GM12878 (cell line): ENCODE measurements at regions not wholly inside any gene's neighbourhood (a gene's known extent, or its start where the extent isn't known, plus 50 kb on each side); places are given as distances from the start of the nearest gene placed in this dataset.
A peak's percentile ranks its signal among the peaks of the same experiment; 100 is the strongest.

Experiments
- ATAC-seq: fragments of 200-7000 bp; cut with Tn5 transposase; 3 replicates; pipeline ENCODE4 v1.9.1; 2020; ENCODE audit warnings: mild to moderate bottlenecking, moderate library complexity
- BruUV-seq: library from RNA; stranded (reverse); fragments of 400-500 nt; replicated peaks from 2 replicates; lab custom pipeline; 2021; lab: Mats Ljungman, UMichigan
- CTCF ChIA-PET: fragments of 300-600 bp; sonication (Branson Sonifier 250); formaldehyde crosslinking; extraction: SDS; loops from one replicate; lab custom pipeline; 2021; ENCODE audit warnings: inconsistent platforms; lab: Yijun Ruan, JAX
- POLR2A ChIA-PET: fragments of 350-600 bp; formaldehyde crosslinking; extraction: SDS; loops from one replicate; lab custom pipeline; 2021; ENCODE audit warnings: inconsistent platforms; lab: Charles Lee
- RAD21 ChIA-PET: fragments of 300-600 bp; sonication (Branson Sonifier 250); formaldehyde crosslinking; loops from one replicate; lab custom pipeline; 2023; ENCODE audit warnings: antibody characterized with exemption; ENCODE audit not compliant: unreplicated experiment; lab: Charles Lee
- SMC1A ChIA-PET: fragments of 300-600 bp; sonication (Branson Sonifier 250); formaldehyde crosslinking; loops from one replicate; lab custom pipeline; 2023; ENCODE audit not compliant: unreplicated experiment, uncharacterized antibody; lab: Charles Lee
- DNase-seq: peaks from one replicate; pipeline ENCODE4 v3.0.0-alpha.2; 2011; ENCODE audit warnings: low read depth, low spot score
- FAIRE-seq: peaks from 3 replicates; lab custom pipeline; 2011; peaks lifted over from hg19 to GRCh38; lab: Jason Lieb, UNC
- H2AFZ ChIP-seq: 2 replicates; pipeline ENCODE4 v1.6.0; 2011; ENCODE audit warnings: low read depth, low read length, control low read depth; ENCODE audit not compliant: control insufficient read depth
- H3K27ac ChIP-seq: 2 replicates; pipeline ENCODE4 v1.5.1; 2011; ENCODE audit warnings: control low read depth; ENCODE audit not compliant: control insufficient read depth, insufficient read depth
- H3K27me3 ChIP-seq, 2 experiments: replicated peaks in 1 of 2; 2 replicates each; pipeline versions ENCODE4 v1.6.0 to v1.6.1; 2011; ENCODE audit warnings: low read length in 1 of 2; ENCODE audit not compliant: control insufficient read depth in 2 of 2, insufficient read depth in 2 of 2
- H3K36me3 ChIP-seq, 2 experiments: 2 replicates each; pipeline ENCODE4 v1.5.1; 2011; ENCODE audit warnings: low read length in 1 of 2; ENCODE audit not compliant: control insufficient read depth in 2 of 2, insufficient read depth in 2 of 2
- H3K4me1 ChIP-seq: 2 replicates; pipeline ENCODE4 v1.6.1; 2011; ENCODE audit warnings: mild to moderate bottlenecking, low read length, moderate library complexity, mixed read lengths; ENCODE audit not compliant: control insufficient read depth, insufficient read depth
- H3K4me2 ChIP-seq: 2 replicates; pipeline ENCODE4 v1.6.0; 2011; ENCODE audit warnings: control low read depth; ENCODE audit not compliant: control insufficient read depth, insufficient read depth
- H3K4me3 ChIP-seq: fragments of 200-600 bp; sonication (generic); 2 replicates; pipeline ENCODE4 v1.5.1; 2016
- H3K79me2 ChIP-seq: 2 replicates; pipeline ENCODE4 v1.6.0; 2011; ENCODE audit warnings: low read length; ENCODE audit not compliant: control insufficient read depth, insufficient read depth
- H3K9ac ChIP-seq: 2 replicates; pipeline ENCODE4 v1.8.0; 2011; ENCODE audit warnings: low read length, control low read depth, mixed read lengths; ENCODE audit not compliant: control insufficient read depth, insufficient read depth
- H3K9me3 ChIP-seq: replicated peaks from 3 replicates; pipeline ENCODE4 v1.5.1; 2011; ENCODE audit warnings: mild to moderate bottlenecking, low read length; ENCODE audit not compliant: control insufficient read depth, insufficient read depth
- H4K20me1 ChIP-seq: 2 replicates; pipeline ENCODE4 v1.6.0; 2011; ENCODE audit not compliant: control insufficient read depth, insufficient read depth
- CBX5 ChIP-seq: sonication (generic); IDR thresholded peaks from 2 replicates; pipeline ENCODE4 v1.6.1; 2016; ENCODE audit warnings: low read depth, moderate library complexity, mild to moderate bottlenecking, inconsistent platforms
- CTCF ChIP-seq, 3 experiments: IDR thresholded peaks in 2 of 3; conservative IDR thresholded peaks in 1 of 3; 2 replicates each; pipeline ENCODE4 v1.5.1; 2011; ENCODE audit warnings: low read depth in 3 of 3, low read length in 3 of 3, mild to moderate bottlenecking in 3 of 3, control low read depth in 2 of 3, moderate library complexity in 2 of 3, inconsistent platforms in 1 of 3, mixed read lengths in 1 of 3; ENCODE audit not compliant: control insufficient read depth in 2 of 3, insufficient read depth in 1 of 3; ENCODE audit errors: extremely low read depth in 1 of 3
- E2F4 ChIP-seq: IDR thresholded peaks from 2 replicates; pipeline ENCODE4 v1.6.1; 2012; ENCODE audit warnings: low read depth, low read length, improper control_type of control experiment
- EED ChIP-seq: sonication (generic); IDR thresholded peaks from 2 replicates; pipeline ENCODE4 v1.6.1; 2016; ENCODE audit warnings: antibody characterized with exemption, low read depth
- FOXM1 ChIP-seq: IDR thresholded peaks from 2 replicates; pipeline ENCODE4 v1.6.1; 2012; ENCODE audit warnings: low read depth, mild to moderate bottlenecking, inconsistent platforms, low read length, moderate library complexity
- GATAD2B ChIP-seq: fragments of 450-650 bp; conservative IDR thresholded peaks from 2 replicates; pipeline ENCODE4 v1.6.1; 2017; ENCODE audit warnings: low read depth, mild to moderate bottlenecking, moderate library complexity
- HDAC2 ChIP-seq: fragments of 200-600 bp; sonication (generic); IDR thresholded peaks from 2 replicates; pipeline ENCODE4 v1.6.1; 2017
- MEF2B ChIP-seq: fragments of 450-650 bp; IDR thresholded peaks from 2 replicates; pipeline ENCODE4 v1.6.1; 2018; ENCODE audit warnings: mild to moderate bottlenecking, moderate library complexity; ENCODE audit not compliant: partially characterized antibody, poor library complexity, severe bottlenecking
- NFYA ChIP-seq: IDR thresholded peaks from 2 replicates; pipeline ENCODE4 v1.6.1; 2011; ENCODE audit warnings: low read depth, mild to moderate bottlenecking, low read length, improper control_type of control experiment, borderline replicate concordance
- NR2C2 ChIP-seq: IDR thresholded peaks from 2 replicates; pipeline ENCODE4 v1.6.1; 2011; ENCODE audit warnings: borderline replicate concordance, low read depth; ENCODE audit not compliant: control insufficient read depth, insufficient read length
- RAD21 ChIP-seq: IDR thresholded peaks from 2 replicates; pipeline ENCODE4 v1.6.1; 2011; ENCODE audit warnings: mild to moderate bottlenecking, low read depth, low read length, moderate library complexity; ENCODE audit not compliant: insufficient read depth
- REST ChIP-seq: IDR thresholded peaks from 2 replicates; pipeline ENCODE4 v1.6.1; 2012; ENCODE audit warnings: mild to moderate bottlenecking, low read depth, low read length
- SMC3 ChIP-seq: IDR thresholded peaks from 2 replicates; pipeline ENCODE4 v1.6.1; 2011; ENCODE audit warnings: low read length, improper control_type of control experiment, borderline replicate concordance
- WGBS: methylation state at CpG from one replicate; pipeline ENCODE4 v1.1.6; 2016; ENCODE audit warnings: low lambda C conversion rate; ENCODE audit not compliant: insufficient replicate concordance, insufficient coverage; ENCODE audit errors: missing lambda C conversion rate; 5-methylcytosine and 5-hydroxymethylcytosine counted together
- in situ Hi-C: fragments of 300-500 bp; cut with MboI; formaldehyde crosslinking; loops from 9 replicates; pipeline ENCODE4 v1.14.3; 2018; ENCODE audit warnings: mixed read lengths
- intact Hi-C: fragments of 100-400 bp; cut with micrococcal nuclease; formaldehyde crosslinking; loops from one replicate; pipeline ENCODE4 v1.14.2; 2022; ENCODE audit not compliant: unreplicated experiment

GRCh38 chr14:23727566-23728335 lies 91.6 kb downstream of the DHRS2 start:
- no peak for TF ChIP-seq FOXM1
- peak; percentile 28; the same call in 1 of the 2 replicates for TF ChIP-seq SMC3
- TF ChIP-seq EED = no peak
- TF ChIP-seq NR2C2 = no peak
- no peak for TF ChIP-seq MEF2B
- TF ChIP-seq CTCF (IDR thresholded peaks at IDR 0.05 in 2 of 3, conservative IDR thresholded peaks at IDR 0.05 in 1 of 3; ENCODE audit: control insufficient read depth in 2 of 3, extremely low read depth in 1 of 3, insufficient read depth in 1 of 3, low read depth in 3 of 3, low read length in 3 of 3) = peak; percentile 22 to 24 (median 22); a peak in 3 of 6 replicates
- no peak for TF ChIP-seq NFYA
- peak; percentile 65 for TF ChIP-seq RAD21
- TF ChIP-seq E2F4 = no peak
- no peak for TF ChIP-seq CBX5
- TF ChIP-seq REST = no peak
- no peak for TF ChIP-seq GATAD2B
- TF ChIP-seq HDAC2 = no peak
- ChIA-PET RAD21 (no interaction called here), SMC1A (interaction anchor here (0.9 to 1.7 kb wide), 2 partner anchors 8 to 95 kb away, joined by 3 to 4 read pairs; no protein-coding TSS in a partner anchor), CTCF (interaction anchor here (0.7 to 1.0 kb wide), 3 partner anchors 139 to 183 kb away, joined by 3 to 5 read pairs (median 3); no protein-coding TSS in a partner anchor), POLR2A (no interaction called here)
- H3K79me2 ChIP-seq = no peaks in the 10 kb centered on the region
- WGBS = 47% methylated on average over 5 of the region's 5 CpGs
- no peaks in the 10 kb centered on the region for H3K4me1 ChIP-seq
- H3K4me3 ChIP-seq = no peak overlapping the region
- DNase-seq (no peak), FAIRE-seq (peak; percentile 74), ATAC-seq (peak; percentile 88)
- H3K36me3 ChIP-seq = no peaks in the 10 kb centered on the region
- H3K9me3 ChIP-seq = no peaks in the 10 kb centered on the region
- no peaks in the 10 kb centered on the region for H3K27me3 ChIP-seq
- H3K27ac ChIP-seq = no peak overlapping the region
- intact Hi-C loops (loop anchor here (1.0 to 5.0 kb wide), 3 partner anchors 140 to 200 kb away; no protein-coding TSS in a partner anchor), in situ Hi-C loops (loop anchor here (10.0 kb wide), 1 partner anchor 187 kb away; no protein-coding TSS in a partner anchor)
- no peak overlapping the region for H3K9ac ChIP-seq
- H3K4me2 ChIP-seq = no peak overlapping the region
- H2AFZ ChIP-seq = no peak overlapping the region
- H4K20me1 ChIP-seq = no peaks in the 10 kb centered on the region
- BruUV-seq = no TSS peak
